HG02840 (cell line): ENCODE measurements at regions not wholly inside any gene's neighbourhood (a gene's known extent, or its start where the extent isn't known, plus 50 kb on each side); places are given as distances from the start of the nearest gene placed in this dataset.
"Not testable (repeated sequence)": the region's sequence is repeated elsewhere in the genome, so short reads cannot be mapped to it uniquely, and the experiment has no call there.

ENCODE experiments used
- ATAC-seq: cut with Tn5 transposase; IDR thresholded peaks from one replicate; pipeline ENCODE4 v1.9.1; 2021; ENCODE audit warnings: mild to moderate bottlenecking, moderate library complexity, moderate number of reproducible peaks; ENCODE audit not compliant: unreplicated experiment, low FRiP score

GRCh38 chr2:188645986-188646385, 328.2 kb upstream of the COL3A1 start:
- ATAC-seq: no peak

GRCh38 chr2:188647430-188648070, 326.6 kb upstream of the COL3A1 start:
- no peak for ATAC-seq

DNA sequence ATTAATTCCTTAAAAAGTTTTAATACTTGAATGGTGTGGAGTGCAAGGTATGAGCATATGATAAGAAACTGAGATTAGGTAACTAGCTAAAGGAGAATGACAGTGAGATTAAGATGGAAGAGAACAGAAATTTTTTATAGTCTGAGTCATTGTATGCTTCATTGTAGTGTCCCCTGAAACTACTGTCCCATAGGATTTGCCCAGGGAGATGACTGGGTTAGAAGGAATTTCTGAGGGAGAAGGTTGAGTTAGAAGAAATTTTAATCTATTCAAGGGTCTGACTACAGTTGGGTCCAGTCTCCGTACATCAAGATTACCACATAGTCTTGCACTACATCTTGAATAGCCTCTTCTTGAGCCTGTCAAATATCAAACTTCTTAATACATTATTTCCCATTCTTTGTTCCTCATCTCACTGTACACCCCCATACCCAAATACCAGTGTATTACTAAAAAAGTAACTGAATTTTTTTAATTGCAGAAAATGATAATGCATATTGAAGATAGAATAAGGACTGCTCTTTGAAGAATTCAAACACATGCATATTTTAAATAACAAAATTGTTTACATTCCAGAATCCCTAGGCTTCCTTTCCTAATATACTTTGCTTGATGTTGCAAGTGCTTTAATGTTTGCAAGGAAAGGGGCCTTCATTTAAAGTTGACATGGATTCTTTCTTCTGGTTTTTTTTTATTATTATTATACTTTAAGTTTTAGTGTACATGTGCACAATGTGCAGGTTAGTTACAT, 314.3 kb upstream of the COL3A1 start:
- no peak for ATAC-seq

- no peak for ATAC-seq
These were observed 310.9 kb upstream of the COL3A1 start for GRCh38 chr2:188663301-188663700.

DNA sequence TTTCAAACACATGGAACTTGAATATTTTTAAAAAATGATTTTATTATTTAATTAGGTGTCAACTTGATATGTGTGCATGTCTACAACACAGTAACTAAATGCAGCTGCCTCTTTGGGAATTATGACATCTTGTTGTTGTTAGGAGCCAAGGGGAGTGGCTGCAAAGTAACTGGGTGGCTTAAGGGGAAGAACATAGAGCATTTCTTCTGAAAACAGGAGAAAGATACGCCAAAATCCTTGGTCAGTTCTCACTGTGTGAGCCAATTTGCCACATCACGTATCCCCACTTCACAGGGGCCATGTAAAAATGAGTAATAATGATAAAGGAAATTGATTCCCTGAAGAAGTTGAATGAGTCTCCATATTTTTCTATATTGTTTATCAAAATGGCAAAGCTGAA, 309.8 kb upstream of the COL3A1 start:
- ATAC-seq: no peak

DNA sequence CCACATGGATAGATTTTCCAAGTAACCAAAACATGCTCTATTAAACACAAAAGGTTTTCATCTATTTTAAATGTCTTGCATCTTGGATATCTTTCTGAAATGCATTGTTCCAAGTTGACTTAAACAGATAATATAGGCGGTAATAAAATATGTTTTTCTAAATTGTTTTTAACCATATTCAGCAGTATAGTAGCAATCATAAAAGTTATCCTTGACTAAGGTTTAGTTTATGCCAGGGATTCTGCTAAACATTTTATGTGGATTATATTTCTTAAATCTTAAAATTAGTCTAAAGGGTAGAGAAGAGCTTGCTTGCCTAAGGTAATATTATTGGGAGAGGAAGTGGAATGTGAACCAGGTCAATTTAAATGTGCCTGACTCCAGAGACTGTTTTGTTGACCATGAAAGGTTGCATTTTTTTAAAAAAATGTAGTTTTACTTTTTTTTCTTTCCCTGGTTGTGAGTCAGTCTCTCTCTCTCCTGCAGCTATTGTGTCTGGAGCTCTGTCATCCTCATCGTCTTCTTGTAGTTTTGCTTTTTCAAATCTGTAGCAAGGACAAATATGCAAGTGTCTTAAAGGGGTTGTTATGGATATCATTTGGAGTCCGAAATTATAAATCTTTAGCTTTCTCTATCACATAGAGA, 309.1 kb upstream of the COL3A1 start:
- no peak for ATAC-seq

DNA sequence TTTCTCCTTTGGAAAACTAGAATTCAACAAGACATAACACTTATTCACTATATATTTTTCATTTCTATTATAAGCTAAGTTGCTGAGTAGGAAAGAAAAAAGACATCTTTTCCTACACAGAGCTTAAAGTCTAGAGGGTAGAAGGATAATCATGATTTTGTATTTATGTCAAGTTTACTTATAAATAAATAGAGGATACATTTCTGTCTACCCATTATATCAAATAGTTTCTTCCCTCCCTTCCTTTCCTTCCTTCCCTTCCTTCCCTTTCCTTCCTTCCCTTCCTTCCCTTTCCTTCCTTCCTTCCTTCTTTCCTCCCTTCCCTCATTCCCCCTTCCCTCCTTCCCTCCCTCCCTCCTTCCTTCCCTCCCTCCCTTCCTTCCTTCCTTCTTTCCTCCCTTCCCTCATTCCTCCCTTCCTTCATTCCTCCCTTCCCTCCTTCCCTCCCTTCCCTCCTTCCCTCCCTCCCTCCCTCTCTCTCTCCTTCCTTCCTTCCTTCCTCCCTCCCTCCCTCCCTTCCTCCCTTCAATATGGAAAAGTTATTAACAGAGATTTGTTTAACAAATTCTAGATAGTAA, 308.4 kb upstream of the COL3A1 start:
- no peak for ATAC-seq

GRCh38 chr2:188666503-188666902, 307.7 kb upstream of the COL3A1 start:
- ATAC-seq: no peak

DNA sequence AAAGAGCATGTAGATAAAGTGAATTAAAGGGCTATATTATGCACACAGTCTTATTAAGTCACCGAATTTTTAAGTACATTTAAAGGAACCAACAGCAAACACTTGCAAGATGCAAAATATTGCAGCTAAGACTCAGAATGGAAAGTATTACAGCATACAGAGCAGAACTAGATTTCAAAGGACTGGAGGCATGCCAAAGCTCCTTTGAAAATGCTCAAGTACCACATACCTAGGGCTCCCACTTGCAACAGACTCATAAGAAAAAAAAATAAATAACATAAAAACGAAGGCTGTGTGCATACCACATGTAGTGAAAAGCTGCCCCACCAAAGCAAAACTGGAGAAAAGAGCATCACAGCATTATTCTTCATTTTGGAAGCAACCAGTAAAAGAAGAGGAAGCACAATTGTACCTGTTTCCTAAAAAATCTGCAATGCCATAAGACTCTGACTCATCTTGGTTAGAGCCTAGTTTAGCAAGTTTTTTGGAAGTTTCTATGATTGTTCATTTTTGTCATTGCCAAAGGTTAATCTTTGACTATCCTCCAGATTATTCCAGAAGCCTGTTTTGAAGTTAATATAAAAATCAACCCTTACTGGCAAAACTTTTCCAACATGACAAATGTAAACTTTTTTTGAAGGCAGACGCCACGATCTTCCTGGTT, 306.0 kb upstream of the COL3A1 start:
- no peak for ATAC-seq

GRCh38 chr2:188675391-188676009, 298.7 kb upstream of the COL3A1 start:
- no peak for ATAC-seq

DNA sequence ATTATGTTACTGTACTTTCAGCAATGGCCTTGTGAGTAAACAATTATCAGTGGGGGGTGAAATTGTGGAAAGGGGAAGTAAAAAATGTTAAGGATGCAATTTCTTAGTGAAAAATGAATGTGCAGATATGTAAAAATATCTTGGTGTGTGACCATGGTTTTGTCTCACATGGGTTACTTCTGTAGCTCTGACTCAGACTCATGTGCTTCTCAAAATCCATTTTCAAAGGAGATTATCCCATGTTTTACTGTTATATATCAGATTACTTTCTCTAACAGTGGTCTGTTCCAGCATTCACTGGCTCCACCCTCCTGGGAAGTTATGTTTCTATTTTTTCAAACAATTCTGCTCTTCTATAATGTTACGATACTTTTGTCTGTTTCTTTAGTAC, 298.2 kb upstream of the COL3A1 start:
- ATAC-seq: no peak

DNA sequence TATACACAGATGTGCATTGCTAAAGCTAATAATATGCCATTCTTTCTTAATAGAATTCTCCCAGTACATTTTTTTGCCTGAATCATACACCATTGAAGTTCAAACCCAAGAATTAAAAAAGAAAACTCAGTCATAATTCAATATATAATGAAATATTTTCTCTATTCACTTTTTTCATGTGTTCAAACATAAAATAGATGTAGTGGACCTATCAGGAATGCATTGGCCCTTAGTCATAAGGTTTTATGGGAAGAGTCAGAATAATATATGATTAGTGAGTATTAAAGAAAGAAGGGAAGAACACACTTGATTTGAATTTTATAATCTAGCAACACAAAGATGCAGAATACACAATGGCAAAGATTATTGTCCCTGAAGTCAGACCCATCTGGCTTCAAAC, 297.0 kb upstream of the COL3A1 start:
- ATAC-seq: no peak

DNA sequence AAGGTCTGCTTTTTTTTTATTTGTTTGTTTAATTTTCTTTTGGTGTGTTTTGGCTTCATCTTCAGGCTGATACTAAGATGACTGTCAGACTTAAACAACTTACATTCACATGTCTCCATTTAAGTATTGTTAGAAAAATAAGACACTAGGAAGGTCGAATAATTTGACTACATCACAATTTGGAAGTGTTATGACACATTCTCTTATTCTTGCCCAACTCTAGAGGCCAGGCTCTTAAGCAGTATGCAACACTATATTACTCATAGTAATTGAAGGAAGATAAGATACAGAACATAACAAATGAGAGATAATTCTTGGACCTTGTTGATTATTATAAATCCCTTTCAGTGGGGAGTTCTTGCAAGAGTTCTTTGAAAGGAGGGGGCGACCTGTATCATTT, 295.3 kb upstream of the COL3A1 start:
- no peak for ATAC-seq

DNA sequence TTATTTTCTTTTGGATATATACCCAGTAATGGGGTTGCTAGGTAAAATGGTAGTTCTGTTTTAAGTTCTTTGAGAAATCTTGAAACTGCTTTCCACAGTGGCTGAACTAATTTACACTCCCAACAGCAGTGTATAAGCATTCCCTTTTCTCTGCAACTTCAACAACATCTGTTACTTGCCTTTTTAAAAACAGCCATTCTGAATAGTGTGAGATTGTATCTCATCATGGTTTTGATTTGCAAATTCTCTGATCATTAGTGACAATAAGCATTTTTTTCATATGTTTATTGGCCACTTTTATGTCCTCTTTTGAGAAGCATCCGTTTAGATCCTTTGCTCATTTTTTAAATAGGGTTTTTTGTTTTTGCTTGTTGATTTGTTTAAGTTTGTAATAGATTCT, 291.3 kb upstream of the COL3A1 start:
- ATAC-seq: no peak

- ATAC-seq: no peak
These were observed 289.4 kb upstream of the COL3A1 start for GRCh38 chr2:188684795-188685194.

- no peak for ATAC-seq
These were observed 281.1 kb upstream of the COL3A1 start for GRCh38 chr2:188693111-188693510.

DNA sequence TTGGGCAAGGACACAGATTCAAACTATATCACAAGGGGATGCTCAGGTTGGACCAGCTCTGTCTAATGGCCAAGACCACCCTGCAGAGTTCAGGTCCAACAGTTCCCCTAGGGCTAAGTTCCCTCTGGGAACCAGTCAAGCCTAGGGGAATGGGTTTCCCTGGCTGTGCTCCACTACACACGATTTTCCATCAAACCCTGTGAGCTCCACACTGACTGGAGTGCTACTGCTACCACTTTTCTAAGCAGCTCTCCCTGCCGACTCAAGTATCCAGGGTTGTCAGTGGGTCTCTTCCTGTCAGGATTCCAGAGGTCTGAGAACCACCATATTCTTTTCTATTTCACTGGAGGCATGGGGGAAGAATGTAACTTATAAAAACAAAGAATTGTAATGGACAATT, 280.4 kb upstream of the COL3A1 start:
- ATAC-seq: no peak

DNA sequence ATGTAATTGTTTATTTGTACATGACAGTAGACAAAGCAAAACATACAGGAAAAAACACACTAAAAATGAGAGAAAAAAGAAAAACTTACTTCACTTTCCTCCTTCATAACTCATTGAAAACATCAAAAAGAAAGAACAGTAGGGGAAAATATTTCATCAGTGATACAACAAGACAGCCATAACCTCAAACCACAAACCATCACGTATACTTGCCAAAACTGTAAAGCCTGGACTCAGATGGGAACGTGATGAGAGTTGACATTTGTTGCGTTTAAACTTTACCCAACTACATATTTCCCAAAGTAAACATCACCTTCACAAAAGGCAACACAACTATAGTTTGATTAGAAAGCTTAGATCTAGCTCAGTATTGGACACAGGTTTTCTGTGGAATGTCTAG, 278.2 kb upstream of the COL3A1 start:
- ATAC-seq: no peak

DNA sequence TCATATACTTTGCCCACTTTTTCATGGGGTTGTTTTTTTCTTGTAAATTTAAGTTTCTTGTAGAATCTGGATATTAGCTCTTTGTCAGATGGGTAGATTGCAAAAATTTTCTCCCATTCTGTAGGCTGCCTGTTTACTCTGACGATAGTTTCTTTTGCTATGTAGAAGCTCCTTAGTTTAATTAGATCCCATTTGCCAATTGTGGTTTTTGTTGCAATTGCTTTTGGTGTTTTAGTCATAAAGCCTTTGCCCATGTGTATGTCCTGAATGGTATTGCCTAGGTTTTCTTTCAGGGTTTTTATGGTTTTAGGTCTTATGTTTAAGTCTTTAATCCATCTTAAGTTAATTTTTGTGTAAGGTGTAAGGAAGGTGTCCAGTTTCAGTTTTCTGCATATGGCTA, 276.0 kb upstream of the COL3A1 start:
- not testable (repeated sequence) for ATAC-seq

GRCh38 chr2:188701836-188702235, 272.3 kb upstream of the COL3A1 start:
- peak; percentile 60 for ATAC-seq

- no peak for ATAC-seq
These were observed 269.0 kb upstream of the COL3A1 start for GRCh38 chr2:188705191-188705590.
